ENCODE measurements at regions not wholly inside any gene's neighbourhood (a gene's known extent, or its start where the extent isn't known, plus 50 kb on each side); places are given as distances from the start of the nearest gene placed in this dataset.

DNA sequence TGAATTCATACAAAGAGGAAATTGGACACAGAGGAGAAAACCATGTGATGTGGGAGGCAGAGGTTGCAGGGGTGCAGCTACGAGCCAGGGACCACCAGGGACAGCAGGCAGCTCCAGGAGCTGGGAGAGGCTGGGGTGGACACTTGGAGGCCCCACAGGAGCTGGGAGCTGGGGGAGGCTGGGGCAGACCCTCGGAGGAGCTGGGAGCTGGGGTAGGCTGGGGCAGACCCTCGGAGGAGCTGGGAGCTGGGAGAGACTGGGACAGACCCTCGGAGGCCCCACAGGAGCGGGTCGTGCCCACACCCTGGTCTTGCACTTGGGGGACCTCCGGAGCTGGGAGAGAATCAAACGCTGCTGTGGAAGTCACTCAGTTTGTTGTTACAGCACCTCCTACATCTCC lies 141.7 kb downstream of the SOX1 start:
- TF ChIP-seq, protein P1, sequence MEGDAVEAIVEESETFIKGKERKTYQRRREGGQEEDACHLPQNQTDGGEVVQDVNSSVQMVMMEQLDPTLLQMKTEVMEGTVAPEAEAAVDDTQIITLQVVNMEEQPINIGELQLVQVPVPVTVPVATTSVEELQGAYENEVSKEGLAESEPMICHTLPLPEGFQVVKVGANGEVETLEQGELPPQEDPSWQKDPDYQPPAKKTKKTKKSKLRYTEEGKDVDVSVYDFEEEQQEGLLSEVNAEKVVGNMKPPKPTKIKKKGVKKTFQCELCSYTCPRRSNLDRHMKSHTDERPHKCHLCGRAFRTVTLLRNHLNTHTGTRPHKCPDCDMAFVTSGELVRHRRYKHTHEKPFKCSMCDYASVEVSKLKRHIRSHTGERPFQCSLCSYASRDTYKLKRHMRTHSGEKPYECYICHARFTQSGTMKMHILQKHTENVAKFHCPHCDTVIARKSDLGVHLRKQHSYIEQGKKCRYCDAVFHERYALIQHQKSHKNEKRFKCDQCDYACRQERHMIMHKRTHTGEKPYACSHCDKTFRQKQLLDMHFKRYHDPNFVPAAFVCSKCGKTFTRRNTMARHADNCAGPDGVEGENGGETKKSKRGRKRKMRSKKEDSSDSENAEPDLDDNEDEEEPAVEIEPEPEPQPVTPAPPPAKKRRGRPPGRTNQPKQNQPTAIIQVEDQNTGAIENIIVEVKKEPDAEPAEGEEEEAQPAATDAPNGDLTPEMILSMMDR (IDR thresholded peaks at IDR 0.05; ENCODE audit: low read depth, low read length), result no peak
- no peak for TF ChIP-seq POLR2A (IDR thresholded peaks at IDR 0.05; ENCODE audit: extremely low read depth, insufficient read length)
- TF ChIP-seq, protein P2, sequence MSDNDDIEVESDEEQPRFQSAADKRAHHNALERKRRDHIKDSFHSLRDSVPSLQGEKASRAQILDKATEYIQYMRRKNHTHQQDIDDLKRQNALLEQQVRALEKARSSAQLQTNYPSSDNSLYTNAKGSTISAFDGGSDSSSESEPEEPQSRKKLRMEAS (IDR thresholded peaks at IDR 0.05; ENCODE audit: low read depth, low read length), result no peak
- no peak for TF ChIP-seq MYC (IDR thresholded peaks at IDR 0.05; ENCODE audit: low read depth, low read length)
